ENCODE measurements at regions not wholly inside any gene's neighbourhood (a gene's known extent, or its start where the extent isn't known, plus 50 kb on each side); places are given as distances from the start of the nearest gene placed in this dataset.
A peak's percentile ranks its signal among the peaks of the same experiment; 100 is the strongest.

DNA sequence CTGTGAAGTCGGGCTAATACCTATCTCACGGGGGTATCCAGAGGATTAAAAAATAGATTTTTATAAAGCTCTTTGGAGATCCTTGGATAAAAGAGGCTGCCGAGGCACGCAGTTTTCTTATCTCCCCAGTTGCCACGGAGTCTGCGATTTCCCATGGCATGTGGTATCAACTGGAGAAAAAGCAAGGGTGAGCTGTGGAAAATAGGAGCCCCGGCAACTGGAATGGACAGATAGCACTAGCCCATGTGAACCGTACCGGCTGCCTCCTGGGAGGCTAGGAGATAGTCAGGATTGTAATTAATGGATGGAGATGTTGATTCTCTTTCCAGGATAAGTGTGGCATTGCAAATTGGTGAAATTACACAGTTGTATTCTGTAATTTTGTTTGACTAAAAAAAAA lies 407.6 kb upstream of the KCNH7 start:
- no peaks in the 10 kb centered on the region for H3K4me1 Mint-ChIP-seq (ENCODE audit: insufficient read depth, unreplicated experiment)
- H3K9me3 Mint-ChIP-seq (ENCODE audit: unreplicated experiment) = no peaks in the 10 kb centered on the region
- POLR2A ChIA-PET = interaction anchor here (0.6 kb wide), 1 partner anchor 11 kb away, joined by 3 read pairs; no protein-coding TSS in a partner anchor
- no peaks in the 10 kb centered on the region for H3K27me3 Mint-ChIP-seq (ENCODE audit: insufficient read depth, unreplicated experiment)
- no peak overlapping the region for H3K27ac Mint-ChIP-seq (ENCODE audit: low read depth, unreplicated experiment)
- no peak for DNase-seq (ENCODE audit: unreplicated experiment)
- no peaks in the 10 kb centered on the region for H3K36me3 Mint-ChIP-seq (ENCODE audit: insufficient read depth, unreplicated experiment)
- BruUV-seq (replicated peaks) = no TSS peak
- CTCF ChIA-PET = interaction anchor here (1.1 kb wide), 1 partner anchor 355 kb away, joined by 4 read pairs; no protein-coding TSS in a partner anchor
- TF ChIP-seq, protein P1, sequence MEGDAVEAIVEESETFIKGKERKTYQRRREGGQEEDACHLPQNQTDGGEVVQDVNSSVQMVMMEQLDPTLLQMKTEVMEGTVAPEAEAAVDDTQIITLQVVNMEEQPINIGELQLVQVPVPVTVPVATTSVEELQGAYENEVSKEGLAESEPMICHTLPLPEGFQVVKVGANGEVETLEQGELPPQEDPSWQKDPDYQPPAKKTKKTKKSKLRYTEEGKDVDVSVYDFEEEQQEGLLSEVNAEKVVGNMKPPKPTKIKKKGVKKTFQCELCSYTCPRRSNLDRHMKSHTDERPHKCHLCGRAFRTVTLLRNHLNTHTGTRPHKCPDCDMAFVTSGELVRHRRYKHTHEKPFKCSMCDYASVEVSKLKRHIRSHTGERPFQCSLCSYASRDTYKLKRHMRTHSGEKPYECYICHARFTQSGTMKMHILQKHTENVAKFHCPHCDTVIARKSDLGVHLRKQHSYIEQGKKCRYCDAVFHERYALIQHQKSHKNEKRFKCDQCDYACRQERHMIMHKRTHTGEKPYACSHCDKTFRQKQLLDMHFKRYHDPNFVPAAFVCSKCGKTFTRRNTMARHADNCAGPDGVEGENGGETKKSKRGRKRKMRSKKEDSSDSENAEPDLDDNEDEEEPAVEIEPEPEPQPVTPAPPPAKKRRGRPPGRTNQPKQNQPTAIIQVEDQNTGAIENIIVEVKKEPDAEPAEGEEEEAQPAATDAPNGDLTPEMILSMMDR (IDR thresholded peaks at IDR 0.05; ENCODE audit: unreplicated experiment) = no peak
- H3K4me3 Mint-ChIP-seq (ENCODE audit: unreplicated experiment) = no peak overlapping the region
- intact Hi-C loops (cut with micrococcal nuclease) = no loop called here

DNA sequence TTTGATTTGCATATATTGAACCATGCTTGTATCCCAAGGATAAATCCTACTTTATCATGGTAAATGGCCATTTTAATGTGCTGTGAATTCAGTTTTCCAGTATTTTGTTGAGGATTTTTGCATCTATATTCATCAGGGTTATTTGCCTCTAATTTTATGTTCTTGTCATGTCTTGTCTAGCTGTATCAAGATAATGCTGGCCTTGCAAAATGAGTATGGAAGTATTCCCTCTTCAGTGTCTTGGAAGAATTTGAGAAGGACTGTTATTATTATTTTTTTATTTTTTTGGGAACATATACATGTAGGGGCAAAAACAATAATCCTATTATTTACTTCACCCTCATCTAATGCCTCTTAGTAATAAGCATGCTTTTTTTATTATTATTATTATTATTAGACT lies 398.0 kb upstream of the KCNH7 start:
- TF ChIP-seq, protein P1 (IDR thresholded peaks at IDR 0.05; ENCODE audit: unreplicated experiment) = no peak
- intact Hi-C loops (cut with micrococcal nuclease) = no loop called here
- Mint-ChIP-seq H3K9me3 (ENCODE audit: unreplicated experiment) (peaks cover 18% of the 10 kb centered on the region), H3K4me1 (ENCODE audit: insufficient read depth, unreplicated experiment) (no peaks in the 10 kb centered on the region), H3K36me3 (ENCODE audit: insufficient read depth, unreplicated experiment) (no peaks in the 10 kb centered on the region), H3K27me3 (ENCODE audit: insufficient read depth, unreplicated experiment) (no peaks in the 10 kb centered on the region), H3K27ac (ENCODE audit: low read depth, unreplicated experiment) (no peak overlapping the region), H3K4me3 (ENCODE audit: unreplicated experiment) (no peak overlapping the region)
- no TSS peak for BruUV-seq (replicated peaks)
- no peak for DNase-seq (ENCODE audit: unreplicated experiment)
- POLR2A ChIA-PET = no interaction called here
- CTCF ChIA-PET = no interaction called here

DNA sequence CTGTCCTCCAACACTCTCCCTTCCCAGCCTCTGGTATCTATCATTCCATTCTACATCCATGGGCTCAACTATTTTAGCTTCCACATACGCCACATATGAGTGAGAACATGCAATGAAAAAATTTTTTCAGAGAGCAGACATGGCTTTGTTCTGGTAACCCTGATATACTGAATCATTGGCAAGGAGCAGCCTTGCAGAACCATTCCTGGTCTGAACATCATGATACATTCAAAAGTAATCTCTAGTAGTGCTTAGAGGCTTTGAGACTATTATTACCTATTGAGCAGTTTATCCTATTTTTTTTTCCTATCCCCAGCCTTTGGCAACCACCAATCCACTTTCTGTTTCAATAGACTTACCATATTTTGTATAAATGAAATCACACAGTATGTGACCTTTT lies 393.1 kb upstream of the KCNH7 start:
- intact Hi-C loops (cut with micrococcal nuclease) = no loop called here
- BruUV-seq (replicated peaks) = no TSS peak
- no peaks in the 10 kb centered on the region for H3K27me3 Mint-ChIP-seq (ENCODE audit: insufficient read depth, unreplicated experiment)
- no peak for DNase-seq (ENCODE audit: unreplicated experiment)
- ChIA-PET CTCF (interaction anchor here (1.1 kb wide), 1 partner anchor 11 kb away, joined by 3 read pairs; no protein-coding TSS in a partner anchor), POLR2A (no interaction called here)
- no peaks in the 10 kb centered on the region for H3K36me3 Mint-ChIP-seq (ENCODE audit: insufficient read depth, unreplicated experiment)
- H3K4me1 Mint-ChIP-seq (ENCODE audit: insufficient read depth, unreplicated experiment) = no peaks in the 10 kb centered on the region
- TF ChIP-seq, protein P1 (IDR thresholded peaks at IDR 0.05; ENCODE audit: unreplicated experiment) = no peak
- H3K9me3 Mint-ChIP-seq (ENCODE audit: unreplicated experiment) = no peaks in the 10 kb centered on the region
- no peak overlapping the region for H3K27ac Mint-ChIP-seq (ENCODE audit: low read depth, unreplicated experiment)
- no peak overlapping the region for H3K4me3 Mint-ChIP-seq (ENCODE audit: unreplicated experiment)

DNA sequence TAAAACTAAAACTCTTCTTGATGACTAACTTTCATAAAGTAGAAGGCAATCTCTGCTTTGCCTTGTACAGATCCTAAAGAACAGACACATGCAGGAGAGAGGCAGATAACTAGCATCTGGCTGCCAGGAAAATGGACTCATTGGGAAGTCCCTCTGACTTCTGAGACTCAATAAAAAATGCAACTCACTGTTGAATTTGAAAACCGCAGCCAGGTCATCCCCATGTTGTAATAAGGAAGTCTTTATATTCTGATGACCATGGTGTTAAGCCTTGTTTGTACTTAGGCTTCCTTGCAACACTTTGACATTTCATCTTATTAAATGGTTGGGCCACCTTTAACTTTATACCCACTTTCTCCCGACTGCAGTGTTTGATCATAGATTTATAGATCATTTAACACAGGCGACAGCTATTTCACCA lies 375.1 kb upstream of the KCNH7 start:
- TF ChIP-seq, protein P1 (IDR thresholded peaks at IDR 0.05; ENCODE audit: unreplicated experiment) = no peak
- intact Hi-C loops (cut with micrococcal nuclease) = no loop called here
- ChIA-PET POLR2A (interaction anchor here (0.6 to 1.1 kb wide), 3 partner anchors 25 to 435 kb away, joined by 3 to 4 read pairs (median 3); no protein-coding TSS in a partner anchor), CTCF (interaction anchor here (0.6 to 1.3 kb wide), 5 partner anchors 9 to 1719 kb away, joined by 3 to 6 read pairs (median 3); no protein-coding TSS in a partner anchor)
- H3K9me3 Mint-ChIP-seq (ENCODE audit: unreplicated experiment) = no peaks in the 10 kb centered on the region
- peak overlapping the region; percentile 92 for H3K27ac Mint-ChIP-seq (ENCODE audit: low read depth, unreplicated experiment)
- peaks cover 25% of the 10 kb centered on the region for H3K4me1 Mint-ChIP-seq (ENCODE audit: insufficient read depth, unreplicated experiment)
- DNase-seq (ENCODE audit: unreplicated experiment) = peak; percentile 86
- BruUV-seq (replicated peaks) = no TSS peak
- no peaks in the 10 kb centered on the region for H3K27me3 Mint-ChIP-seq (ENCODE audit: insufficient read depth, unreplicated experiment)
- H3K36me3 Mint-ChIP-seq (ENCODE audit: insufficient read depth, unreplicated experiment) = no peaks in the 10 kb centered on the region
- peak overlapping the region; percentile 20 for H3K4me3 Mint-ChIP-seq (ENCODE audit: unreplicated experiment)
